ENCODE measurements at regions not wholly inside any gene's neighbourhood (a gene's known extent, or its start where the extent isn't known, plus 50 kb on each side); places are given as distances from the start of the nearest gene placed in this dataset.

DNA sequence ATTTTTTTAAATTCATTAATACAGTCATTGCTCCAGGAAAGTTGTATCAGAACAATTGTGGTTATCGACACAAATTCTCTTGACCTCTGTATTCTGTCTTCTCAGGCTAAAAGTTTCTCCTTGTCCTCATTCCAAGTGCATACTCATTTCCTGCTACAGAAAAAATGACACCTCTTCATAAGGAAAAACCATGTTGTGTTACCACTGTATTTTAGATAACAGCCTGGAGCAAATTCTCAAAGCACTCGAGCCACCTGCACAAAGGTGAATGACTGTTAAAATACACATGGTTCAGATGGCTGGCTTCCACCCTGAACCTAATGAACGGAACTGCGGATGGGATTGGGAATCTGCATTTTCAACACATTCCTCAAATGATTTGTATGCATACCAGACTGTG is 586.5 kb downstream of the EPHA4 start:
- no peak for DNase-seq (ENCODE audit: low read depth)
- in situ Hi-C loops (cut with HindIII; ENCODE audit: low pct_unique_long_range_greater_than_20kb, low sequenced_read_pairs), result no loop called here

DNA sequence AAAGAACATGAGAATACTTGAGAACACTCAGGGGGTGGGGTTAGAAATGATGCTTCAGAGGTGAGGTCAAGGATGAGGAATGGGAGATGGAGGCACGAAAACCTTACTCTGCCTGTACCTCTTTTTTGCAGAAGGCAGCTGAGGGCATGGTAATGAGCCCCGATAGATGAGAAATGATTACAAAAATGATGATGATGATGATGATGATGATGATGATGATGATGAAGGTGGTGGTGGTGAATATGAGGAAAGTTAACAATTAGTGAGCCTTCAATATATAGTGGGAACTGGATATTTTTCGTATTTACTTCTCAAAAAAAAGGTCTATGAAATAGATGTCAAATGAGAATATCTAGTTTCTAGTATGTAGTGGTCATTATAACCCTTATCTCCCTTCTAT is 584.3 kb downstream of the EPHA4 start:
- in situ Hi-C loops (cut with HindIII; ENCODE audit: low pct_unique_long_range_greater_than_20kb, low sequenced_read_pairs), result no loop called here
- DNase-seq (ENCODE audit: low read depth), result no peak

DNA sequence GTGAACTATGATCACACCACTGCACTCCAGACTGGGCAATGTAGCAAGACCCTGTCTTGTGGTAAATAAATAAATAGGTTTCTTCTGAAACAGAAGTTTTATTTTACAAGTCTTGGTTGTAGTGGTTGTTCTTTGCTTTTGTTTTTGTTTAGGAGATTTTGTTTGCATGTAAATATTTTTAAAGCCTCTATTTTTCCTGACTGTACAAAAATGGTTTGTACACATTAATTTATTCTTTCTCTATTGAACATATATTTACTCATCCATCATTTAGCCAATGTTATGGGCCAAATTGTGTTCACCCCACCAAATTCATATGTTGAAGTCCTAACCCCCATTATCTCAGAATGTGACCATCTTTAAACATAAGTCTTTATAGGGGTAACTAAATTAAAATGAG is 580.1 kb downstream of the EPHA4 start:
- in situ Hi-C loops (cut with HindIII; ENCODE audit: low pct_unique_long_range_greater_than_20kb, low sequenced_read_pairs), result no loop called here
- no peak for DNase-seq (ENCODE audit: low read depth)

DNA sequence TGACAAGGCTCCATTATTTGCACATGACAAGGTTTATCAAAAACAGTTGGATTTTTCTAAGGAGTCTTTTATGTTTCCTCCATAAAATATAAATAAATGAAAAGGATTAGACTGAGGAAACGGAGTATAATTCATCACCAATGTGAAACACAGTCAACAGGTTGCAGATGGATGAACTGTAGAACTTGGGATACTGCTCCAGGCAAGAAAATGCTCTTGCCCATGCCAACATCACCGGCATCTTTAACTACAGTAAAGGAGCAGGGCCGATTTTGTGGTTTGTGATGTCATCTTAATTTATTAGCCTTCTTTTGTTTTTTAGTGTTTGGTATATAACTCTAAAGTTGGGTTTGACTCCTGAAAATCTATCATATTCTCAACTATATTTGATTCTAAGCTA is 577.3 kb downstream of the EPHA4 start:
- no peak for DNase-seq (ENCODE audit: low read depth)
- in situ Hi-C loops (cut with HindIII; ENCODE audit: low pct_unique_long_range_greater_than_20kb, low sequenced_read_pairs), result no loop called here

DNA sequence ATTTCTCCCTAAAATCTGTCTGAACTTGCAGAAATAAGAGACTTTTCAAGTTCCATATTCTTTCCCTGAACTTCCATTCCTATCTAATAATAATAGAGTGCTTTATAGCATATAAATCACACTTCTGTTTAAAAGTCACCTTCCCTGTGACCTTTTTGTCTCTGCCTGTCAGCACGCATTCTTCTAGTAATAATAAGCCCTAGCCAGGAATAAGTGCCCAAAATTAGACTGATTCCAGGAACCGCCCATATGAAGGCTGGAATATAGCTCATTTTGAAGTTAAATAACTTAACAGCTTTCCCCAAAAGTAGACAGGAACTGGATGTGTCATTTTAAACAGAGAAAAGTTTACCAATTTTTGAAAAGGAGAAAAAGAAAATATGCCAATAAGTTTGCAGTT is 576.5 kb downstream of the EPHA4 start:
- in situ Hi-C loops (cut with HindIII; ENCODE audit: low pct_unique_long_range_greater_than_20kb, low sequenced_read_pairs), result no loop called here
- no peak for DNase-seq (ENCODE audit: low read depth)

DNA sequence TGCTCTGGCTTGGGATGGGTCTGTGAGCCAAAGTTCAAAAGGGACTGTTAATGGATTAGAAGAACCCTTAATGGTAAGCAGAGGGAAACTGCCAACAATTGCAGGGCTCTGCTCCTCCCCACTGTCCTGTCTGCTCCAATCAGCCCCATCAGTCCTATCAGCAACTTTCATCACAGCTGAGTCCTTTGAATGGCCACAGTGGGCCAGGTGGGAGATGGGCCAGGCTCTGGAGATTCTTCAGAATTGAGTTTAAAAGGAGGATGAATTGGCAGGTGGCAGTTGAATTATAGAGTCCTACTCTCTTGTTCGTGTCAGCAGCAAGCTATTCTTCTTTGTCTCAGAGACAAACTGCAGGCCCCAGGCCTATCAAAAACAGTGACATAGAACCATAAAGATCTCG is 573.9 kb downstream of the EPHA4 start:
- in situ Hi-C loops (cut with HindIII; ENCODE audit: low pct_unique_long_range_greater_than_20kb, low sequenced_read_pairs), result no loop called here
- DNase-seq (ENCODE audit: low read depth), result no peak

DNA sequence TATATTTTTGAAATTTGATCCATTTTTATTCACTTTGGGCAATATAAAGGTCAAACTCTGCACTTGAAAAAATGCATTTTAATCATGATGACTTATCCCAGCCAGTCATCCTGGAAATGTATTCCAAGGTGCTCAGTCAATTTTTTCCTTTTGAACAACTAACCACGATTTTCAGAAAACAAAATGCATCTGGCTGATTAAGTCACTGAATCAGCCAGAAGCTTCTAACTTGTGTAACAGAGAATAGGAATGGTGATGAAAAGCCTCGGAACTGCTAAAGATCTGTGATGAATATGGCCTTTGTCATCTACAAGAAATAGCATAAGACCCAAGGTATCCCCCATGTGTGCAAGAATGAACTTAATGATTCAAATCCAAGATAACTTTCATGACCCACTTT is 572.7 kb downstream of the EPHA4 start:
- no peak for DNase-seq (ENCODE audit: low read depth)
- in situ Hi-C loops (cut with HindIII; ENCODE audit: low pct_unique_long_range_greater_than_20kb, low sequenced_read_pairs), result no loop called here

DNA sequence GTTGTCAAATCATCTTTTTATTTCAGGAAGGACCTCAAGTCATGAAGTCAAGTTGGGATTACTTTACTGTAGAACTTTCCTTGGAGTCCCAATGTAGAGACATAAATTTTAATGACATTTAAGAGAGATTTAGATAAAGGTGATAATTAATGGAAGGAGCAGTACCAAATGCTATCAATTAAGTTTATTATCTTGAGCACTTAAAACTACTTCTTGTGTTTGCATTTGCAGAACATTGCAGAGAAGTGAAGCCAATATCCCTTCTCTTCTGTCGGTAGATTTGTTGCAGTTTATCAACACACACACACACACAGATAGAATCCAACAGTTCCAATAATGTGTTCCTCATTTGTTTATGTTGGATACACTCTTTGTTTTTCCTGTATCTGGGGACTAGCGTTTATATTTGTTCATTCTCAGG is 570.7 kb downstream of the EPHA4 start:
- DNase-seq (ENCODE audit: low read depth), result no peak
- in situ Hi-C loops (cut with HindIII; ENCODE audit: low pct_unique_long_range_greater_than_20kb, low sequenced_read_pairs), result no loop called here

DNA sequence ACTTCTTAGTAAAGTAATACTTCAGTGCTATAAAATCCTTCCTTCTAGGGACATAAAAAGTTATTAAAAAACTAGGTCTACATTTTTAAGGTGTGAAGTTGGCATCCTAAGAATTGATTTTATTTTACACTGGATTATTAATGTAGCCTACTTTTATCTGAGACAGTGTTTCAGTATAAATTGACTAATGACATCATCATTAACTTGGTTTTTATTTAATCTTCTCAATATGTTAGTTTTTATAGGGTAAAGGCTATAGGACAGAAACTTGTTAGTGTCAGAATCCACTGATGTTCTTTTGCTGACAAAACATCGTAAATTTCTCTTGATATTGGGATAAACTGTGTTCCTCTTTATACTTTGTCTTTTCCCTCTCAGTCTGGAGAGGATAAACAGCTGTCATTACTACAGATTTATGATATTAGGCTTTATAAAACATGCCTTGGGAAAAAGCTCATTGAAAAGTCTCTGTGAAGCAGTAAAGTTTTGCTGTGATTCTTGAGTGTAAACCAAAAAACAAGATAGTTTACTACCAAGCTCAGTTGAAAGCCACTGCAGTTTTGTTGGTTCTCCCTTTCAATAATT is 569.9 kb downstream of the EPHA4 start:
- in situ Hi-C loops (cut with HindIII; ENCODE audit: low pct_unique_long_range_greater_than_20kb, low sequenced_read_pairs), result no loop called here

DNA sequence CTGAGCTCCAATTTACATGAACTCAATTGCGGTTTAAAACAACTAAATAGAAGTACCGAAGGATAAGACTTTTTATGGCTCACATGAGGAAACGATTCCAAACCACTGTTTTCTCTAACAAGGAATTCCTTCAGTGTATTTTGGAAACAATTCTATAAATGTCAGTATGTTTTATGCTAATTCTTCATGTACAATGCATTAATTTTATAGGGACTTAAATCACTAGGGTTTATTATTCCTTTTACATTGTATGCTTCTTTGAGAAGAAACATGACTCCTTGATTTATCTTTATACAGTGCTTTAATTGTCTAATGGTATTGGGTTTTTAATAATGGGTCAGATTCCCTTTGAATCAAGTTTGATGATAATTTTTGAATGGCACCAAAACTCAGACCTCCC is 566.8 kb downstream of the EPHA4 start:
- no peak for DNase-seq (ENCODE audit: low read depth)
- in situ Hi-C loops (cut with HindIII; ENCODE audit: low pct_unique_long_range_greater_than_20kb, low sequenced_read_pairs), result no loop called here

More for the DNA sequence above, 569.9 kb downstream of the EPHA4 start:
- DNase-seq (ENCODE audit: low read depth), result no peak

DNA sequence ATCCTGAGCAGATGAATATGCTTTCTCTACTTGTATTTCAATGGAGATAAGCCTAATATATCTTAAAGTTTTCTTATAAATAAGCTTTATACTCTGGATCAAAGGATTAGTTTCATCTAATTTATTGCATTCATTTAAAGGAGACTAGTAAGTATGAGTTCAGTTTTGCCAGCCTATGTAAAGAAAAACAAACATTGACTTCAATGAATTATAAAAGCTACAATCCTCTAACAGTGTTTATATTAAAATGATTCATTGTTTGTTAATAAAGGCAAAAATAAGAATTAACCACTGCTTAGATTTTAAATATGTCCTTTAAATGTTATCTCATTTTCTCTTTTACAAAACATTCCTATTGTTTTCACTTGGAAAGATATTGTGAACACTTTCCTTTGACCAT is 566.0 kb downstream of the EPHA4 start:
- in situ Hi-C loops (cut with HindIII; ENCODE audit: low pct_unique_long_range_greater_than_20kb, low sequenced_read_pairs), result no loop called here
- DNase-seq (ENCODE audit: low read depth), result no peak

DNA sequence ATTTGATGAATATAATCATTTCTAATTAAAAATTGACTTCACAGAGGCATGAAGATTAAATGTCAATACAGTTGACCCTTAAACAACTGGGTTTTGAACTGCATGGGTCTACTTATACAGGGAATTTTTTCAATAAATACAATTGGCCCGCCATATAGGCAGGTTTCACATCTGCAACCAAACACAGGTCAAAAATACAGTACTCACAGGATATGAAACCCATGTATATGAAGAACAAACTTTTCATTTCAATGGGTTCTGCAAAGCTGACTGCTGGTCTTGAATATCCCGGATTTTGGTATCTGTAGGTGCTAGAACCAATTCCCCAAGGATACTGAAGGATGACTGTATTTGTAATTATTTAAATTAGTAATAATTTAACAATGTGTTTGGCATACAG is 555.6 kb downstream of the EPHA4 start:
- no peak for DNase-seq (ENCODE audit: low read depth)
- in situ Hi-C loops (cut with HindIII; ENCODE audit: low pct_unique_long_range_greater_than_20kb, low sequenced_read_pairs), result no loop called here

DNA sequence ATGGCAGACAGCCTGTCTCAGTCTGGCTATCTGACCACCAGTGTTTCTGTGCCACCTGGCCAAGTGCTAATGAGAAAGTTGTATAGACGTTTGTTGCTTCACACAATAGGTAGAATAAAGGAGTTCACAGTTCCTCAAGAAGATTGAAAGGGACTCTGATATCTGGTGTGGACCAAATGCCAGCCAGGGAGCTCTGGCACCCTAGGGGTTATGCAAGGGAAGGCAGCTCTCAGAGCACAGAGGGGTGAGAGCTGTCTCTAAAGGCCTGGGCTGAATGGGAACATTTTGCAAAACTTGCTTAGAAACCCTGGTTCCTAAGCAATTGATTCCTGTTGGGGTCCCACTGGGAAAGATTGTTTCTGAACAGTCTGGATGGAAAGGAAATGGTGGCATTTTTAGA is 553.8 kb downstream of the EPHA4 start:
- DNase-seq (ENCODE audit: low read depth), result no peak
- in situ Hi-C loops (cut with HindIII; ENCODE audit: low pct_unique_long_range_greater_than_20kb, low sequenced_read_pairs), result no loop called here

DNA sequence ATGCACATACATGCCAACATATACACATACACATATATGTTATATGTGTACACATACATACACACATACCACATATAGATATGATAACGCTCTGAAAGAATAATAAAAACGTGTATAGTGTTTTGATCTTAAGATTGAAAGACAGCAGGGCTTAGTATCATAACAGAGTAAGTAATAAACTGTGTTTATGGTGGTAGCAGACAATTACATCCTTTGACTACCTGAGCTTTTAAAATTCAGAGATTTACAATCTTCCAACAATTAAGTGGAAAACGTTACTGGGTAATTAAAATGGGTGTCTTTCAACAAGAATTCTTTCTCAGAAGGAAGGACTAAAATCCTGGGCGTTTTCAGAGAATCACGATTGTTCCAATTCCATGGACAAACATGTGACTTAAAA is 552.4 kb downstream of the EPHA4 start:
- no peak for DNase-seq (ENCODE audit: low read depth)
- in situ Hi-C loops (cut with HindIII; ENCODE audit: low pct_unique_long_range_greater_than_20kb, low sequenced_read_pairs), result no loop called here

DNA sequence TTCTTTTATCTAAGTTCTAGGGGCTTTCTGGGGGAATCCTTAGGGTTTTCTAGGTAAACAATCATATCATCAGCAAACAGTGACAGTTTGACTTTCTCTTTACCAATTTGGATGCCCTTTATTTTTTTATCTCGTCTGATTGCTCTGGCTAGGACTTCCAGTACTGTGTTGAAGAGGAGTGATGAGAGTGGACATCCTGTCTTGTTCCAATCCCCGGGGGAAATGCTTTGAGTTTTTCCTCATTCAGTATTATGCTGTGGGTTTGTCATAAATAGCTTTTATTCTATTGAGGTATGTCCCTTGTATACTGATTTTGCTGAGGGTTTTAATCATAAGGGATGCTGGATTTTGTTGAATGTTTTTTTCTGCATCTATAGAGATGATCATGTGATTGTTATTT is 549.5 kb downstream of the EPHA4 start:
- DNase-seq (ENCODE audit: low read depth), result no peak
- in situ Hi-C loops (cut with HindIII; ENCODE audit: low pct_unique_long_range_greater_than_20kb, low sequenced_read_pairs), result no loop called here

DNA sequence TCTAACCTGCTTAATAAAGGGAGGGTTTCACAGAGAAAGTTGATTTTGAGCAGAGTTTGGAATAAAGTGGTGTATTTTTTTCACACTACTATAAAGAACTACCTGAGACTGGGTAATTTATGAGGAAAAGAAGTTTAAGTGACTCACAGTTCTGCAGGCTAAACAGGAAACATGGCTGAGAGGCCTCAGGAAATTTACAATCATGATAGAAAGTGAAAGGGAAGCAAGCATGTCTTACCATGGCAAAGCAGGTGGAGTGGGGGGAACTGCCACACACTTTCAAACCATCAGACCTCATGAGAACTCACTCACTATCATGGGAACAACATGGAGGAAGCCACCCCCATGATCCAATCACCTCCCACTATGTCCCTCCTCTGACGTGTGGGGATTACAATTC is 546.7 kb downstream of the EPHA4 start:
- in situ Hi-C loops (cut with HindIII; ENCODE audit: low pct_unique_long_range_greater_than_20kb, low sequenced_read_pairs), result no loop called here
- no peak for DNase-seq (ENCODE audit: low read depth)

DNA sequence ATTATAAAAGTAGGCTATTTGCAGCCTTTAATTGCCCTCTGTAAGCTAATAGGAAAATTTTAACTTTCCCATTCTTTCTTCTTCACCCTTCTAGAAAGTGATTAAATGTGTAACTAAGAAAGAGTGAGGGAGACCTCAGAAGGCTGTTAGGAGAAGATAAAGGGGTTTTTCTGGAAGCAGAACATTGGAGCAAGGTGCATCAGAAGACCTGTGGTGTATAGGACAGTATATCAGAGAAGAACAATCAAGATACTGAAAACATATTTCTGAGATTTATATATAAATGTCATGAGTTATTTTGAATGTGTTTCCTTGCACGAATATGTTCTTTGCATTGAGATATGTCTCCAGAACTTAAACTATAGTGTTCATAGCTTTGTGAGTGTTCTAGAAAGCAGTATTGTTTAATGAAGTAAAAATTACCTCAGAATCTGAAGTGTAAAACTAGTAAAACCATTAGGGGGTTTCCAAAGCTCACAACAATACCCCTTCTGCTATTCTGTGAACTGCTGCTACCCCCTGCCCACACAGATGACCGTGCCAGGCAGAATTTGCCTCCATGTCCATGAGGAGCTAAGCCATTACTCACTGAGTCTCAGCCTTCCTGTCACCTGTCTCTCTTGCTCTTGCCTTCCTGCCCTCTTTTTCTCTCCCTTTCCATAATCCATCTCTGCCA is 537.9 kb downstream of the EPHA4 start:
- in situ Hi-C loops (cut with HindIII; ENCODE audit: low pct_unique_long_range_greater_than_20kb, low sequenced_read_pairs), result no loop called here
- DNase-seq (ENCODE audit: low read depth), result no peak

DNA sequence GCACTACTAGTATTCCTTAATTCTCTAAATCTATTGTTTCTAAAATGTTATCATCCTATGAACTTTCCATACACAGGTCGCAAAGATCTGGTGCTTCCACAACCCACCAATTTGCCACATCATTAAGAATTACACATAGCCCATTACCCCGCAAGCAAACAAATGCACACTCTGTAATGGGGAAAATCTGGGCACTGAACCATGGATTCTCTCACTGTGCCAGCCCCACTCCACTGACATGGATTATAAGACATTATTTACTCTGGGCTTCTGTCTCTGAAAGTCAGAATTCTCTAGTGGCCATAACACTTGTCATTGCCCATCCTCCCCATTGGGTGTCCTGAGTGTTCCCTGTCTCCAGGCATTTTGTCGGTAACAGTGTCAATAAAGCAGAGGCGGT is 537.1 kb downstream of the EPHA4 start:
- in situ Hi-C loops (cut with HindIII; ENCODE audit: low pct_unique_long_range_greater_than_20kb, low sequenced_read_pairs), result no loop called here
- no peak for DNase-seq (ENCODE audit: low read depth)

DNA sequence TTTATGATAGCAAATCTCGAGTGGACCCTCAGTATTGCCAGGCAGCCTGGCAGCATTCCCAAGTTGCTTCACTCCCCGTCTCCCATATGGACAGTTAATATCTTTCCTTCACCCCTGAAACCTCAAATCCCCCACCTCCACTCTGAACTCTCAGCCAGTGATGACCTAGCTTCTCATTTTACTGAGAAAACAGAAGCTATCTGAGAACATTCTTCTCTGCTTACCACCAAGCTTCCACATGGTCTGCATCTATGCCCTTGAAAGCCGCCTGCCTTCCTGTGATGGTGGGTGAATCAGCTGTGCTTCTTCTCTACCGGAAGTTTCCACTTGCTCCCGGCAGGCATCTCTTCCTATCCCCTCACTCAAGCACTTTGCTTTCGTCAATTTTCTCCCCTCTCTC is 529.2 kb downstream of the EPHA4 start:
- DNase-seq (ENCODE audit: low read depth), result no peak
- in situ Hi-C loops (cut with HindIII; ENCODE audit: low pct_unique_long_range_greater_than_20kb, low sequenced_read_pairs), result no loop called here

DNA sequence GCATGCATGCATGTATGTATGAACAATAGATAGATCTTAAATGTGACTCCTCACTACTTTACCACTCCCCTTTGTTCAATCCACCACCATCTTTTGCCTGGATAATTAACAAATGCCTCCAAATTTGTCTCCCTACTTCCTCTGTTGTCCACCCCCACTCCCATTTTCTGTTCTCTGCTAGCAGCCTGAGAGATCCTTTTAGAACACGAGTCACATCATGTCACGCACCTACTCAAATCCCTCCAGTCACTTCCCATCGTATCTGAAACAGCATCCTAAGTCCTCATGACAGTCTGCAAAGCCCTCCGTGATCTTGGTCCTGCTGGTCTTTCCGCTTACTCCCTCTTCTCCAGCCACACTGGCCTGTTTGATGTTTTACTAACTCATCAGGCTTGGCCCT is 527.3 kb downstream of the EPHA4 start:
- DNase-seq (ENCODE audit: low read depth), result no peak
- in situ Hi-C loops (cut with HindIII; ENCODE audit: low pct_unique_long_range_greater_than_20kb, low sequenced_read_pairs), result no loop called here
